ENCODE measurements at regions not wholly inside any gene's neighbourhood (a gene's known extent, or its start where the extent isn't known, plus 50 kb on each side); places are given as distances from the start of the nearest gene placed in this dataset.

GRCh38 chr17:70423562-70423961 lies 254.2 kb downstream of the KCNJ2 start (continued):
- TF ChIP-seq CHD7 (IDR thresholded peaks at IDR 0.05; ENCODE audit: insufficient replicate concordance, low read length) (no peak), KDM4A (IDR thresholded peaks at IDR 0.05; ENCODE audit: low read depth, low read length, severe bottlenecking) (no peak), TAF1 (IDR thresholded peaks at IDR 0.05; ENCODE audit: low read depth, low read length) (no peak), YY1 (IDR thresholded peaks at IDR 0.05; ENCODE audit: low read depth, low read length) (no peak), ZNF274 (IDR thresholded peaks at IDR 0.05; ENCODE audit: borderline replicate concordance, extremely low read depth, low read length) (no peak), CREB1 (IDR thresholded peaks at IDR 0.05) (no peak), CHD1 (IDR thresholded peaks at IDR 0.05; ENCODE audit: low read depth, low read length) (no peak)
